HG03378 (cell line): ENCODE measurements at regions not wholly inside any gene's neighbourhood (a gene's known extent, or its start where the extent isn't known, plus 50 kb on each side); places are given as distances from the start of the nearest gene placed in this dataset.
"Not testable (repeated sequence)": the region's sequence is repeated elsewhere in the genome, so short reads cannot be mapped to it uniquely, and the experiment has no call there.

ENCODE experiments used
- ATAC-seq: cut with Tn5 transposase; IDR thresholded peaks from one replicate; pipeline ENCODE4 v1.9.1; 2021; ENCODE audit warnings: mild to moderate bottlenecking, moderate library complexity; ENCODE audit not compliant: unreplicated experiment

DNA sequence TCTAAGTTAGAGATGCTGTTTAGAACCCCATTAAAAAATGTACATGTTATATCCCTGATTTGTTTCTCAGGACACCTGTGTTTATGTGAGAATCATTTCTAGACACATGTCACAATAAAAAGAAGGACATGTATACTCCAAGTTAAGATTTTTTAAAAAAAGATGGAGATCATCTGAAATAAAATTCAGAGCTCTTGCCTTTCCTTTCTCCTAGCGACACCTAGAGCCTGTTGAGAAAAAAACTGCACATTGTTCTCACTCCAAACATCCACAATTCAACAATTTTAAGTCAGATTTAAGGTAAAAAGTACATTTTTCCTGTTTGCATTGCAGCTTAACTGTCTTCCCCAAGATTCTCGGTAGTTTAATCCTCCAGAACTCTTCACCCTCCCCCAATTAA lies 171.8 kb downstream of the ATP6V0E2 start:
- not testable (repeated sequence) for ATAC-seq

DNA sequence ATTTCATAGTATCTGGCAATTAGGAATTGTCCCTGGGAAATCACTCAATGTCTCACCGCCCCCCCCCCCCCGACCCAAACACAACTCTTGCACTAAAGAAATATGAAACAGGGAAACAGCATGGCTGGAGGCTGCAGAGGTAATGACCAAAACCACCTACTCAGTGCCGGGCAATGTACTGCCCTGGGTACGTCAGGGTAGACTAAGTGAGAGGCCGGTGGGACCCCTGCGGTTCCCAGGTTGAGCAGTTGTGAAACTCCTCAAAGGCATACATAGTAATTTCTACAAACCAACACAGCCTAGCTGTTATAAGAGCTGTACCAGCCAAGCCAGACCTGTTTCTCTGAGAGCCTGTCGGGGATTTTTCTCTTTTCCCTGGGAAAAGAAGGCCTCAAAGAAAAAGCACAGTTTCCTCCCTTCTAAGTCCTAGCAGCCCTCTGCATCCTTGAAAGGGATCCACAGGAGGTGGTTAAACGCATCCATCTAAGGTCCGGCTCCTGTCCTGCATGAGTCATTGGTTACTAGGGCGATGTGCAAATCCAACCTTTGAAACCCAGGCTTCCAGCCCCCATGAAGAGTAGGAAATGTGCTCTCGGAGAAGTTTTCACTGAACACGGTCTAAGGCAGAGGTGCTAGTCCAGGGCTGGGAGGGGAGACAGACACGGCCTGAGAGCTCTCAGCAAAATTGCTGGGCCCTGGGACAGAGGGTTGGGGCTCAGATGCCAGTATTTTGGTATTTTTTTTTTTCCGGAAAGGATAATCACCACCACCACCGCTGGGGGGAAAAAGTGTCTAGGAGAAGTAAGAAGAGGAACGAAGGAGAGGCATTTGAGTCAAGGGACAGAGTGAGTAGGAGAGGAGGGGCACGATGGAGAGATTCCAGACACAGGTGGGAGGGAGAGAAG lies 172.8 kb downstream of the ATP6V0E2 start:
- ATAC-seq = not testable (repeated sequence)

DNA sequence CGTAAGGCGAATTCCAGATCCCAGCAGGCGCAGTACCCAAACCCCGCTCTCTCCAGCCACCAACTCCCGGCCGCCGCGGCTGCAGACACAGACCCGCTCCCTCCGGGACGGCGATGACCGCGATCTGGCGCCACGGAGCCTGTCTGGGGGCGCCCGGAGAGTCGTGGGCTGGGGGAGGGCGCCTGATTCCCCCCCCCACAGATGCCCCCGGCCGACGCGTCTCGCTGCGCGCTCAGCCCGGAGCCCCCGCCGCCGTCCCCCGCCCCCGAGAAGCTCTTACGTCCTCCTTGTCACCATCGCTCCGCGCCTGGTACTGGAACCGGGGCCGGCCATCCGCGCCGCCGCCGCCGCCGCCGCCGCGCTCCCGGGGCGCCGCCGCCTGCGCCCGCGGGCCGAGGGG lies 173.6 kb downstream of the ATP6V0E2 start:
- ATAC-seq = not testable (repeated sequence)

DNA sequence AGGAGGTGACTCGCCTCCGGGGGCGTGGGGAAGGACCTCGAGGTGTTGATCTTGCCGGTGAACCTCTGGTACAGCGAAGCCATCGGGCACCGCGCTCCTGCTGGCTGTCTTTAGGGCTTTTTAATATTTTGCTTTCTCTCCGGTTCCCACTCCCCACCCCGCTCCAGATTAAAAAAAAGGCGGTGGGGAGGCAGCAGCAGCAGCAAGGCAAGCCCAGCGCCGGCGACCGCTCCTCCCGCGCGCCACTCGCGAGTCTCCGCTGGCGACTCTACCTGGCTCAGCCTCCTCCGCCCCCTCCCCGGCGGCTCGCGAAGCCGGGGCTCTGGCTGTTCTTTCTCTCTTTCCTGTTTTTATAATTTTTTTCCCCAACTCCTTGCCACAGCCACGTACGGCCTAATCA lies 174.0 kb downstream of the ATP6V0E2 start:
- not testable (repeated sequence) for ATAC-seq

DNA sequence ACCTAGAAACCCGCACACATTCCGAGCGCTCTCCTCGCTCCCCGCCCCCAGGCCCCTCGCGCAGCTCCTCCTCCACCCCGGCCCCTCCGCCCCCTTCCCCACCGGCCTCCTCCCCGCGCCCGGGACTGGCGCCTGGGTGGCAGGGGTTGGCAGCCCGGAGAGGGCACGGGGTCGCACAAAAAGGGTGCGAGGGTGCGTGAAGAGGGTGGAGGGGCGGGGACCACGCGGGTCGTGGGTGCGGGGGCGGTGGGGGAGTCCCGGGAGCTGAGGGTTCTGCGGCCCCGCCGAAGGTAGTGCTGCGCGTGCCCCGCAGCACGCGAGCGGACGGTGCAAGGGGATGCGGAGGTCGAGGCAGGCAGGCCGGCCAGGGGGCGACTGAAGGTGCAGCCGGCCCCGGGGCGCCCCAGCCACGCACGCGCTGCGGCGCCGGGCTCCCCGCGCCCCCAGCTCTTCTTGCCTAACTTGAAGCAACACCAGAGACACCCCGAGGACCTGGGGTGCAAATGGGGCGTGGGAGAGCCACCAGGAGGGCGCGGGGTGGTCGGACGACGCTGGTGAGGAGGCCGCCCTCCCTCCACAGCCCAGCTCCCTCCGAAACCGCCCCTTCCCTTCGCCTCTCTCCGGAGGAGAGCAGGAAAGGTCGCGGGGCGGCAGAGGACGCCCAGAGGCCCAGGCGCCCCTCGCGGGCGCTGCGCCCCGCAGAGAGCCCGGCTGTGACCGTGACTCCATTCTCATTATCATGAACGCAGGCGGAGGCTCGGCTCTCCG lies 174.7 kb downstream of the ATP6V0E2 start:
- ATAC-seq = not testable (repeated sequence)

DNA sequence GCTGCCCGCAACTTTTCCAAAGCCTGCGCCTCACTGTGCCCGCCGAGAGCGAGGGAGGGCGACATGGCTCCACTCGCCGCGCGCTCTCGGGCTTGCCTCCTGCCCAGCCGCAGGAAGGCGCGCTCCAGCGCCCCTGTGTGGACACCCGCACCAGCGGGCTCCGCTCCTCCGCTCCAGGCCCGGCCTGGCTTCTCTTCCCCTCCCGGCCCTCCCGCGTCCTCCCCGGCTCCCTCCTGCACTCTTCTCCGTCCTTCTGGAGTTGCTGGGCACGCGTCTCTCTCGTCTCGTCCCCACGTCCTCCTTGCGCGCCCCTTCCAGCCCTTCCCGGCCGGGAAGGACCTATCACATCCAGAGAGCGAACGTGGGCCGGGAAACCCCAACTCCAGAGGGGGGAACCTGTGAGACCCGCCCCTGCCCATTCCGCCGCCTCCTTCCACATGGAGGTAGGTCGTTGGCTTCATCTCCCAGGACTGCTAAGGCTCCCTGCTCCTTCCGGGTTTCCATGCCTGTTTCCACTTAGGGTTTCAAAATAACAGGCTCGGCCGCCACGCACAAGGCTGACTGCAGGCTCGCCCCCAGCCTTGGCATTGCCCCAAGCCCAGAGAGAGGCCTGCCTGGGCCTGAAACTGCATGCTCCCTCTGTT lies 175.4 kb downstream of the ATP6V0E2 start:
- ATAC-seq = not testable (repeated sequence)

DNA sequence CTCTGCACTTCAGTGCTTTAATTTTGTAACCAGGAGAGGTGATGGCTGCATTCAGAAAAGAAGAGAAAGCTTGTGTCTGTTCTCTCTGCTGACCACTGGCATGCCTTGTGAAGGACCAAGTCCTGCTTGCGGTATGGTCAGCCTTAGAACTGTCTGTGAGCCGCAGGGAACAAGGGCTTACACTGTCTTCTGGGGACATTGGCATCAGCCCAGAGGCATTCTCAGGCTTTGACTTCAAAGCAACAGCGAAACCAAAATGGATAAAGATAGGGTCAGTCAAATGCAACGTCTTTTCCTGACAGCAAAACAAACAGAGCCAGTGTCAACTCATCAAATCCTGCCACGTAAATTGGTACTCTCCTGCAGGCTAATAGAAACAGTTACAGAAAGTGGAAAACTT lies 179.6 kb downstream of the ATP6V0E2 start:
- ATAC-seq = not testable (repeated sequence)

DNA sequence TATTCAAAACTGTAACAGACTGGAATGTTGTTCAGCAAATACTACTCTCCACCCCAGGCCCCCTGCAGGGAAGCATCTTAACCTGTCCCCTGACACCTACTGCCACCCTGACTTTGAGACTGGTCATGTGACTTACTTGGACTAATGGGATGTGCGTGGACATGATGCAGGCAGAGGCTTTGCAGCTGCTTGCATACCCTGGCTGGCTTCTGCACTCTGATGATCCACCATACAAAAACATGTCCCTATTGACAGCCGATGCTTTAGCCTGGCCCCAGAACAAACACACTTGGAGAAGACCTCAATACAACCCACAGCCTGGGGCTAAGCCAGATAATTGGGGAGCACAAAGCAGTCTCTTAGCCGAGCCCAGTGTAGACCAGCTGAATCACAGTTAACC lies 180.5 kb downstream of the ATP6V0E2 start:
- not testable (repeated sequence) for ATAC-seq

DNA sequence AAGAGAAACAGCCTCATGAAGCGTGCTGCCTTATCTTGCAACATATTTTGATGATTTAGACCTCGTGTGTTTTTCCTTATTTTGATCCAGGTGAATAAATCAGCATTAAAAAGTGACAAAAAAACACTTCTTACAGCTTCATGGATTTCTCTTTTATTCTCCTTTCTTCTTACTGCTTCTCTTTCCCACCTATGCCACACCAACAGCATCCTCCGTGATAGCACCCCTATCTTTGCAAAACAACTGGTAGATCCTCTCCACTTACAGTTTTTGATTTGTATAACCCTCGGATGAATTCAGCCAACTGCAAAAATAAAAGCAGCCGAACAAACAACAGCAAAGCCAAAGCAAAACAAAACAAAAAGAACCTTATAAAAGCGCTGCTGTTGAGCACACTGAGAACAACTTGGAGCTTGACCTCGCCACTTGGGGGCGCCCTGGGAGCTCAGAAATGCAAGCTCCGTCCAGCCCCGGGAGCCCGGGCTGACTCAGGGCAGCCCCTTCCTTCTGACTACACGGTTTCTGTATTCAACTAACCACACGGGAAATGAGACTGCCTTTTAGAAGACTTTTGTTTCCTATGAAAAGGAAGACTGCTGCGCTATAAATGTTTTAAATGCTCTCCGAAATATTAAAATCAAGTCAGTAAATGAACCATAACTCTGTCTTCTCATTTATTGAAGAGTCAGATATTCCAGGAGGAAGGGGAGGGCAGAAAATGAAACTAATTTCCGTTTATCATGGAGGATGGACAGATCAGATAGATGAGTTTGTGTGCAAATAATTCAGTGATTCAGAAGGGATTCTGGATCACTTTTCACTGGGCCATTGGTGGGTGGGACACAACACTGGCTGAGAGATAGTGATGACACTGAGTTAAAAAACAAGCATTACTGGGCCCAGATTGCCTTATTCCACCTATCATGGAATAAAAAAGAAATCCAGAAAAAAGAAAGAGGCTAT lies 186.8 kb downstream of the ATP6V0E2 start:
- ATAC-seq = peak; percentile 93

DNA sequence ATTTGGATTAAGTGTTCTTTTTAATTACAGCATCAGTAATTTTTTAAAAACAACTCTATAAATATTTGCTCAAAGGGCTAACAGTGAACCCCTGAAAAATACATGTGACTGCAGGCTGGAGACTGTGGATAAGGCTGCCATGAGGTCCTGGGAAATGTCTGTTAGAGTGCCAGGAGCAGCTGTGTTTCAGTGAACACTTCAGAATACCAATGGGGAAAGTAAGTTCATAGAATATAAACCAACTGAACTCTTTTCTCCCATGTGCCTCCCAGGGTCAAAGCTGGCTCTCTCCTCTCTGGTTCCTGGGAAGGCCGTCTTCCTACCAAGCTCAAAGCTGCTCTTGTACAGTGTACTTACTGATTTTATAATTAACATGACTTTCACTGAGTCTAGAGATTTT lies 189.4 kb downstream of the ATP6V0E2 start:
- ATAC-seq = not testable (repeated sequence)

DNA sequence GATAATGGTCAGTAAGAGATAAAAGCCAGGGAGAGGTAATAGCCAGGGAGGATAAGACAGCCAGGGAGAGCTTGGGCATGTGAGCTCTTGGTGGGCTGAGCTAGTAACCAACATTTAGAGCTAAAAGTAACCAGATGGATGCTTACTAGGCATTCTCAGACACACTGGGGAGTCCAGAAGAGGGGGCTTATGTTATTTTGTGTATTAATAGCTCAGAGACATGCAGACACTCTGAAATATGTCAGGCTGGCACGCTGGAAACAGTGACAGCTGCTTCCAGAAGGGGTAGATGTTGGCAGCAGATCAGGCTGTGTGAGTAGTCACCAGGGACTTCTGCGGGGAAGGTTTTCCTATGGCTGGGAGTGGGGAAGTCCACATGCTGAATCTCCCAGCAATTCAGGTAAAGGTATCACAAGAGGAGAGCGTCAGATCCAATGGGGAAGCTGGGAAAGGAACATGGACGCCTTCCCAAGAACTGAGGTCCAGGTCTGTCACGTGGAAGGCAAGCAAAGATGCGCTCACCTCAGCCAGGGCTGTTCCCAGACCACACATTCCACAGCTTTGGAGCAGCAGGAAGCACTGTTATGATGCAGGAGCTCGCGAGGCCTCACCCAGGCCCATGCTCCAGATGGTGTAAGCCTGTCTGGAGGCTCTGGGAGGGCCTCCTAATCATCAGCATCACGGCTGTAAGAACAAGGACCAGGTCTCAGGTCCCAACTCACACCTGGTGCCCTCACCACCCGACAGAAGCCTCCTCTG lies 196.0 kb downstream of the ATP6V0E2 start:
- not testable (repeated sequence) for ATAC-seq

DNA sequence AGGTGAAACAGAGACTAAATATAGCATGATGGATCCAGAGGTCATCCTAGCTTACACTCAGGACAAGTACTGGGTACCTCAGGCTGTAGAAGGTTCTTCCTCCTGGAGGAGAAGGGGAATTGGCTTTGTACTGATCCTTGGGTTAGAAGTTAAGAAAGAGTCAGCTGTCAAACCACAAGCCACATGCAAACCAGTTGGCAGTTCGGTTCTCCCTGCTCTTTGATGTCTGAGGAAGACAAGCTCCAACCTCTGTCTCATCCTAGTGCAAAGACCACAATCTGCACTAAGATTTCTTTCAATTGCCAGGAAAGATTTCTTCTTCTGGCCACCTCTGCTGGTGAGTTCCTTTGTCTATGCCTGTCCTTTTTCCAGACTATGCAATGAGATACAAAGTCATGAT lies 203.8 kb downstream of the ATP6V0E2 start:
- not testable (repeated sequence) for ATAC-seq

DNA sequence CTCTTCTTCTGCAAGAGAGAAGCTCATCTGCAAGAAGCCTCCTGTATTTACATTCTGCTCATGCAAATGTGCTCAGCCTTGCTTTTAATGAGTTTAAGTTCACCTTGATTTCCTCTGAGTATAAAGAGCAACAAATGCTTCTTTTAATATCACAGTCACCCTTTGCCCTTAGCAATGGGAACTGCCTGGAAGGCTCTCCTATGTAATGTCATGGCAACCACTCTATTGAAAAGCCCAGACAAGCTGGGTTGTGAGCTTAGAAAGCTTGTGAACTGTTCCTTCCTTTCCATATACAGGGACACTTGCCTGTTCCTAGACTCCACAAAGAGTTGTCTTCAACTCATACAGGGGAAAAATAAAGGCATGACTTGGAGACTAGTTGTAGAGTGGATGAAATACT lies 208.1 kb downstream of the ATP6V0E2 start:
- ATAC-seq = not testable (repeated sequence)

DNA sequence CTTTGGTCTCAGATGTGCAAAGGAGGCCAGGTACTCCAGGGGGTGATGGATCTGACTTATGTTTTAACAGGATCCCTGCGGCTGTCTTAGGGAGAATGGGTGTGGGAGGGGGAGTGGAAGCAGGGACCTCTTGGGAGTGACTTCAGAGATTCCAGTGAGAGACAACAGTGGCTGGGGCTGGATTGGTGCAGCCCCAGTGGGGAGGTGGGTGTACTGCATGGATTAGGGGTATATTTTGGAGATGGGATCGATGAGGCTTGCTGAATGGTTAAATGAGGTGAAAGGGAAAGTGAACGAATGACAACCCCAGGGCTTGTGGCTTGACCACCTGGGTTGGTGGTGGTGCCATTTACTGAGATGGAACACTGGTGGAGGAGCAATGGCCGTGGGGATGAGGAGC lies 211.0 kb downstream of the ATP6V0E2 start:
- not testable (repeated sequence) for ATAC-seq

DNA sequence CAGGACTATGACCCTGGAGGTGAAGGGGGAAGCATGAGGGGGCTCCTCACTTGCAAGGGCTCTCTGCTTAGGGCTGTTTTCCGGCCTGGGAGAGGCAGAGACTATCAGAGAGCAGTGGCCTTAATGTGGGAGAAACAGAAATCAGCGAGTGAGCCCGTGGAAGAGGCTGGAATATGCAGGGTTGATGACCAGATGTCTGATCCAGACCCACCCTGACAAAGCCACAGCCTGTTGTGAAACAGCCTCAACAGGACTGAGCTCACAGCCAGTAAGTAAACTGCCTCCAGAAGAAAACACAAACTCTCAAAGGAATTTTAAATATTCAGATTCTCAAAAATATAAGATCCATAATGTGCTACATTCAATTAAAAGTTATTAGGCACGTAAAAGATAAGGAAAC lies 213.7 kb downstream of the ATP6V0E2 start:
- ATAC-seq = not testable (repeated sequence)

DNA sequence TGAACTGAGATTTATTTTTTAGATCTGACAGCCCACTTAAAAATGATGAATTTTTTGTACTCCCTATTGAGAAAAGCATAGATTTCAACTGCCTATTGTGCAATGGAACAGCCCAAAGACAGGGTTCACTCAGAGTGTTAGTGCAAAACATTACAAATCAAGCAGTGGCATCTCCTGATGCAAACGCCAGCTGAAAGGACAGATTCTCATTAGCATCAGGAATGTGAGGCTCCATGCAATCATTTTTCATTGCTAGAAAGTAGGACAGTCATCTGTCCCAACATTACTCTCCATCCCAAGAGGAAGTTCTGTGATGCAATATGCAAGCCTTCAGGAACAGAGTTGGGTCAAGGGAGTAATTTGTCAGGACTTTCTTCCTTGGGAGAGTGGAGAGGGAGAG lies 215.4 kb downstream of the ATP6V0E2 start:
- not testable (repeated sequence) for ATAC-seq

DNA sequence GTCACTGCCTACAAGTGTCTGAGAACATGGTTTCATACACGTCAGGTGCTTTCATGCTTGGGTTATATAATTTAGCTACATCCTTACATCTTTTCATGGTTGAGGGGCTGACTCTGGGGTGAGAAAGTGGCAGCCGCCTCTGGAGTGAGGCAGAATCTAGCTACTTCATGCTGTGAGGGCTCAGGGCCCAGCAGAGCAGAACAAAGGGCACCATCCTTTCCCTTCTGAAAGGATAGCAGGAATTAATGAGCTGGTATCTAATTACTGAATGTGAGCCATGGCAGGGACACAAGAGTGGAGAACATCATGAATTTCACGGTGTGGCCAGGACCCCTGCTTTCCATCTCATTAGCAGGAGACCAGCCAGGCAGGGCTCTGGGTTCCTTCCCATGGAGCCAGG lies 217.0 kb downstream of the ATP6V0E2 start:
- ATAC-seq = not testable (repeated sequence)

DNA sequence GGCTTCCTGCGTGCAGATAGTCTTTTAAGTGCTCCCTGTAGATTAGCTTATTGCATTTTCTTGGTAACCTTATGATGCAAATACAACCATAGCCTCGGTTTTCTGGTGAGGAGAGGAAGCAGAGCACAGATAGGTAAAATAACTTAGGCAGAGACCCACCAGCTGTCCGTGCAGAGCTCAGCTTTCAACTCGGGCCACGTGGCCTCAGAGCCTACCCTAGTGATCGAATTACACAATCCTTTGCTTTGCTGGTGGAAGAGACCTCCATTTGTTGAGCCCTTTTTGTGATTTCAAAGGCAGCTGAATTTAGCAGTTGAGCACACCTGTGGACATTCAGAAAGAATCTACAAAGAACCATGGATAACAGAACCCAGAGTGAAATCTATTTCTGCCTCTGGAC lies 220.1 kb downstream of the ATP6V0E2 start:
- ATAC-seq = not testable (repeated sequence)

DNA sequence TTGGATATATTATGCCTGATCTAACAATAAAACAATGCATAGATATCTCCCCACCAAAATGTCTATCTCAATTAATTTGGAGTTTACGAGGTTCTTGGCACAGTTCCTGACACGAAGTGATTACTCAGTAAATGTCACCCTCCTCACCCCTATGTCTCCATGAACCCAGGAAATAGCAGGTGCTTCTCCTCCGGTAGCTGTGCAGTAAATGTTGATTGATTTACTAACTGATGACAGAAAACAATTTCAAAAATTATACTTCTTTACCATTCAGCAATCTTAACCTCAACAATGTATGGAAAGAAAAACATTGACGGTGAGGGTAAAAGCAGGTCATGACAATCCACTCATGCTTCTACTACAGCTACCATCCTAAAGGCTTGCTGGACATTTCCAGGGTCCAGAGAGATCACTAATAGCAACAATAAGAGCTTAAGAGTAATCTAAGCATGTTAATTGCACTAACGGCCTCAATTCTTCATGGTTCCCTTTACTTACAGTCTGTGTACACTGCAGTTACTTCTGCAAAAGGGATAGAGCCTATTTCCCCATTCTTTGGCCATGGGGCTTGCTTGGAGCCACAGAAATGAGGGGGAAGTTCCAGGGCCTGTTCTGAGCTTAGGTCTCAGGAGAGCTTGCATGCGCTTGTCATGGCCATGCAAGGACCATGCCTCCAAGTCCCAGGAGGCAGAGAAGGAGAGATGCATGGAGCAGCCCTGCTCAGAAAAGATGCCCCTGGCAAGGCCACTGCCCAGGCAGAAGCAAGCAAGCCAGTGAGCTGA lies 222.6 kb downstream of the ATP6V0E2 start:
- ATAC-seq = not testable (repeated sequence)
